ENCODE measurements at regions not wholly inside any gene's neighbourhood (a gene's known extent, or its start where the extent isn't known, plus 50 kb on each side); places are given as distances from the start of the nearest gene placed in this dataset.

GRCh38 chr2:143890798-143891197, 629.1 kb downstream of the ZEB2 start:
- no peak for DNase-seq
- intact Hi-C loops (cut with DNase I; ENCODE audit: low total_unique reads): no loop called here
- TF ChIP-seq POLR2A (IDR thresholded peaks at IDR 0.05) (no peak), CTCF (IDR thresholded peaks at IDR 0.05 in 8 of 11, conservative IDR thresholded peaks at IDR 0.05 in 3 of 11) (no peak), POLR2AphosphoS5 (IDR thresholded peaks at IDR 0.05) (no peak)
- H3K9me3 ChIP-seq: no peaks in the 10 kb centered on the region
- no peak overlapping the region for H3K27ac ChIP-seq
- H3K36me3 ChIP-seq: no peaks in the 10 kb centered on the region
- H3K4me1 ChIP-seq: no peaks in the 10 kb centered on the region
- H3K27me3 ChIP-seq (replicated peaks in 1 of 7): no peaks in the 10 kb centered on the region
- H3K4me3 ChIP-seq: no peak overlapping the region
- WGBS, 5 donors: 77 to 88% (median 82%) methylated on average over 3 of the region's 3 CpGs

GRCh38 chr2:143889216-143889615, 630.7 kb downstream of the ZEB2 start:
- DNase-seq: no peak
- intact Hi-C loops (cut with DNase I; ENCODE audit: low total_unique reads): no loop called here
- WGBS, 5 donors: 90 to 95% (median 92%) methylated on average over 4 of the region's 4 CpGs
- no peaks in the 10 kb centered on the region for H3K27me3 ChIP-seq (replicated peaks in 1 of 7)
- H3K4me1 ChIP-seq: no peaks in the 10 kb centered on the region
- no peak for TF ChIP-seq CTCF (IDR thresholded peaks at IDR 0.05 in 8 of 11, conservative IDR thresholded peaks at IDR 0.05 in 3 of 11)
- TF ChIP-seq POLR2A (IDR thresholded peaks at IDR 0.05): no peak
- no peak for TF ChIP-seq POLR2AphosphoS5 (IDR thresholded peaks at IDR 0.05)
- no peaks in the 10 kb centered on the region for H3K36me3 ChIP-seq
- H3K27ac ChIP-seq: no peak overlapping the region
- no peaks in the 10 kb centered on the region for H3K9me3 ChIP-seq
- no peak overlapping the region for H3K4me3 ChIP-seq

- Histone ChIP-seq H3K4me3 (no peak overlapping the region), H3K27me3 (replicated peaks in 1 of 7) (no peaks in the 10 kb centered on the region), H3K9me3 (no peaks in the 10 kb centered on the region), H3K36me3 (no peaks in the 10 kb centered on the region), H3K4me1 (no peaks in the 10 kb centered on the region), H3K27ac (no peak overlapping the region)
- DNase-seq: no peak
- 93 to 100% (median 96%) methylated on average over 3 of the region's 3 CpGs for WGBS, 5 donors
- intact Hi-C loops (cut with DNase I; ENCODE audit: low total_unique reads): no loop called here
- no peak for TF ChIP-seq POLR2AphosphoS5 (IDR thresholded peaks at IDR 0.05)
- no peak for TF ChIP-seq CTCF (IDR thresholded peaks at IDR 0.05 in 8 of 11, conservative IDR thresholded peaks at IDR 0.05 in 3 of 11)
- TF ChIP-seq POLR2A (IDR thresholded peaks at IDR 0.05): no peak
Measured at GRCh38 chr2:143885461-143885860, 634.5 kb downstream of the ZEB2 start.

- 76 to 92% (median 89%) methylated on average over 2 of the region's 2 CpGs for WGBS, 5 donors
- Histone ChIP-seq H3K4me1 (no peaks in the 10 kb centered on the region), H3K9me3 (no peaks in the 10 kb centered on the region), H3K36me3 (no peaks in the 10 kb centered on the region), H3K27ac (no peak overlapping the region), H3K27me3 (replicated peaks in 1 of 7) (no peaks in the 10 kb centered on the region), H3K4me3 (no peak overlapping the region)
- no peak for TF ChIP-seq CTCF (IDR thresholded peaks at IDR 0.05 in 8 of 11, conservative IDR thresholded peaks at IDR 0.05 in 3 of 11)
- TF ChIP-seq POLR2AphosphoS5 (IDR thresholded peaks at IDR 0.05): no peak
- TF ChIP-seq POLR2A (IDR thresholded peaks at IDR 0.05): no peak
- no peak for DNase-seq
- intact Hi-C loops (cut with DNase I; ENCODE audit: low total_unique reads): no loop called here
Measured at GRCh38 chr2:143881246-143881645, 638.7 kb downstream of the ZEB2 start.

Measured in spleen (tissue), 11 donors.